ENCODE measurements at regions not wholly inside any gene's neighbourhood (a gene's known extent, or its start where the extent isn't known, plus 50 kb on each side); places are given as distances from the start of the nearest gene placed in this dataset.

DNA sequence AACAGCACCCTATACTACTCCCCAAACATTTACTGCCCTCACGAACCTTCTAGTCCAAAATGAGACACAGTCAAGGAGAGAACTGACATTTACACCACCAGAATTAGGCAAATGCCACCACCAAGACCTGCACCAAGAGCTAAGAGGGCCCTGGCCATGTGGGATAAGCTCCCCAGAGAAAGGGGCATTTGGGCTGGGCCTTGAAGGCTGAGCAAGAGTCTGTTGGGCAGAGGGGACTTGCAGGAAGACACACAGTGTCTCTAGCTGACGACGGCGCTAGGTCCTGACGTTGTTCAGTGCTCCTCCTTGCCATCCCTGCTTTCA lies 326.4 kb upstream of the ZMIZ1 start:
- no peak for DNase-seq (ENCODE audit: low spot score)

- no peak for DNase-seq (ENCODE audit: low spot score)
Observed at GRCh38 chr10:78742730-78743615, 325.8 kb upstream of the ZMIZ1 start.

- DNase-seq (ENCODE audit: low spot score), result no peak
Observed at GRCh38 chr10:78744056-78744455, 324.7 kb upstream of the ZMIZ1 start.

- no peak for DNase-seq (ENCODE audit: low spot score)
Observed at GRCh38 chr10:78744491-78745090, 324.2 kb upstream of the ZMIZ1 start.

- no peak for DNase-seq (ENCODE audit: low spot score)
Observed at GRCh38 chr10:78745441-78745840, 323.3 kb upstream of the ZMIZ1 start.

DNA sequence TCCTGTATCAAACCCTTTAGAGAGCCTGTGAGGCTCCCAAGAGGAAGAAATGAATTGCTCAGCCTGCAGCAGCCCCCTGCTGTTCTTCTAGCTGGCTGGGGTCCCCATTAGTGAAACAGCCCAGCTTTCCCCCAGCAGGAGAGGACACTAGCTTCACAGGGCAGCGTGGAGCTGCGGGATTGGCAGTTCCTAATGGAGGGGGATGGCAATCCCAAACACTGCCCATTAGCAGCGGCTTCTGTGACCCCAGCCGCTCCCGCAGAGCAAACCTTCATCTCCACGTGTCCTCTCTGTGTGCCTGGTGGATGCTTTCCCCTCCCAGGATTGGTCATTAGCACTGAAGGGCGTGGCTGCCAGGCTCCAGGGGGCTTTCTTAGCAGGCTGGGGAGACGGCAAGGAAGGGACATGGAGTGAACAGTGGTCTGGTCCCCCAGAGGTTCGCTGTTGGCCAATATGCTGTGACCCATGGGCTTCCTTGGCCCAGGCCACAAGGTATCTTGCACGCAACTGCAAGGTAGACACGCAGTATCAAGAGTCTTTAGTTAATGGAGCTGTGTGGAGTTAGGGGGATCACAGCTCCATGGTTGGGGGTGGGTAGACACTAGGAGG lies 322.5 kb upstream of the ZMIZ1 start:
- DNase-seq (ENCODE audit: low spot score), result no peak

DNA sequence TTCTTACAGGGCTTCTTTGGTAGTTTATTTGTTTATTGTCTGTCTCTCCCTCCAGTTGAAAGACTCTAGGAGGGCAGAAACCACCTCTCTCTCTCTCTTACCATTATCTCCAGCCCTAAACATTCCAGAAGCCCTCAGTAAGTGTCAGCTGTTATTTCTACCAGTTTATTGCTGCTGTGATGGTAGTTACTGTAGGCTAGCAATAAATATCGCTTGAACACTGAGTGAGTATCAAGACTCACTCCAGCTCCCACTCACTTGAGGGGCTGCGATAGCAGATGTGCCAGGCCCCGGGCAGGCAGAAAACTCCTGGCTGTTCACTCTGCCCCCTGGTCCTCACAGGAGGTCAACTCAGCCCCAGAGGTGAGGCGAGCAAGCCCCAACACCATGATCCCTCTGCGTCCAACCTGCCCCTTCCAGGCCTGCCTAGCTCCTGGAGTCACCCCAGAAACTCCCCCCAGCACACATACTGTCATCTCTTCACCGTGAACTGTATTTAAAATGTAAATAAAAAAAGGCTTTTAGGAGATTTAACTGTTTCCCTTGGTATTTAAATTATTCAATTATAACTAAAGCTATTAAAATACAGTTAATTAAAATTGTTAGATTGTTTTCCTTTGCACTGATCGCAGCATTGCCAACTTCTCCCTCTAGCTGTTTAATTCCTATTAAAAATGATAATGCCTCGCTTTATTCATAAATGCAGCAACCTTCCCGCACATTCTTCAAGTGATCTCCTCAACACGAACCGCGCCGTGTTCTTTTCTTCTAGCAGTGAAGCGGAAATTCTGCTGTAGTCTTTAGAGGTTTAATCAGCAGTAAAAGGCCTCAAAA lies 321.1 kb upstream of the ZMIZ1 start:
- no peak for DNase-seq (ENCODE audit: low spot score)

GRCh38 chr10:78748235-78748533 lies 320.6 kb upstream of the ZMIZ1 start:
- DNase-seq (ENCODE audit: low spot score), result no peak

- no peak for DNase-seq (ENCODE audit: low spot score)
Observed at GRCh38 chr10:78749200-78749599, 319.6 kb upstream of the ZMIZ1 start.

DNA sequence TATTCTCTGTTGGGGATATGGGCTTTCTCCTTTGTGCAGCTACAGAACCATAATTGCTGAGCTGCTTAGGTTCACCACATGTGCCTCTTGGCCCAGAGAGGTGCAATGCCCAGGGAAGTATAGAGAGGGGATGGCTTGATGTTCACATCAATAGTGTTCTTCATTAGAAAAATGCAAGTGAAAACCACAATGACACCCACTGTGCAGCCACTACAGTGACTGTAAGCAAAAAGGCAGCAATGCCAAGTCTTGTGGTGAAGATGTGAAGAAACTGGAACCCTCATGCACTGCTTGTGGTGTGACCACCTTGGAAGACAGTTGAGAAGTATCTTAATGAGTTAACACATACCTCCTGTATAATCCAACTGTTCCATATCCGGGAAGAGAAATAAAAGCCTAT lies 318.9 kb upstream of the ZMIZ1 start:
- DNase-seq (ENCODE audit: low spot score), result no peak

GRCh38 chr10:78750418-78750817 lies 318.3 kb upstream of the ZMIZ1 start:
- DNase-seq (ENCODE audit: low spot score), result no peak

GRCh38 chr10:78751716-78752115 lies 317.1 kb upstream of the ZMIZ1 start:
- DNase-seq (ENCODE audit: low spot score), result no peak

- no peak for DNase-seq (ENCODE audit: low spot score)
Observed at GRCh38 chr10:78752221-78752620, 316.5 kb upstream of the ZMIZ1 start.

DNA sequence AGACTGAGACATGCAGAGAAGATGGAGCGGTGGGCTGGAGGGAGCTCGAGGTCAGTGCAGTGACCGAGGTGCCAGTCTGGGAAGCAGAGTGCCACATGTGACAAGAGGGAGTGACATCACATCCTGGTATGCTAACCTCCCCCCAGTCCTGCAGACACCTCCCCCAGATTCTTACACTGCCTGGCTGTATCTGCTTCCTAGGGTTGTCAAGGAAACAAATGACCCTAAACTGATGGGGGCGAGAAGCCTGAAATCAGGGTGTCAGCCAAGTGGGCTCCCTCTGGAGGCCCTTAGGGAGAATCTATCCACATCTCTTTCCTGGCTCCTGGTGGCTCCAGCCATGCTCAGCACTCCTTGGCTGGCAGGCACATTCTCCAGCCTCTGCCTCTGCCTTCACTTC lies 316.1 kb upstream of the ZMIZ1 start:
- DNase-seq (ENCODE audit: low spot score), result no peak

DNA sequence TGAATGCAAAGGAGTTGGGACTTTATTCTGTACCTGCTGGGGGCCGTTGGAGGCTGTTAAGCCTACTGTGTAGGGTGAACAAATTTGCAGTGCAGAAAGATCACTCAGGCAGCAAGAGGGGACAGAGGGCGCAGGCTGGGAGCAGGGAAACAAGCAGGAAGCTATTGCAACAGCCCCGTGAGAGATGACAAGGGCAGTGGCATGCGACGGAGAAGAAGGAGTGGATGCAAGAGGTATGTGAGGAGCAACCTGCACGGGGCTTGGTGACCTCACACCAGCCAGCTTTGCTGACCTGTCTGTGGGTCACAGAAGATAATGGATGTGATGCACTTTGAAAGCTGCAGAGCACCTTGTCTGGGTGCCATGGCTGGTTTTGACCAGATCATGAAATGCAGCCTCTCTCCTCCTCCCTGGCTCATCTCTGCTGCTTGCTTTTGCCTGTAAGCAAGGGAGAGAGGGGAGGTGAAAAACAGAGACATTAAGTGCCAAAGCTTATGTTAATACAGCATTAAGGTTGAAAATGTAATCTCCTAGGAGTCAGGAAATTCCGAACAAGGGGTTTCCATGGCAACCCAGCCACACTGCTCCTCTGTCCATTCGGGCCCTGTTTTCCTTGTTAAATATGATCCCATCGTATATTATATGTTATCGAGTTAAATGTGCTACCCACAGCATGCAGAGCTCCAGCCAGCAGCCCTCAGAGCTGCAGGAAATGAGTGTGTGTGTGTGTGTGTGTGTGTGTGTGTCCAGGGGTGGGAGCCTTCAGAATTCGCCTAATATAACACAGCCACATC lies 314.3 kb upstream of the ZMIZ1 start:
- DNase-seq (ENCODE audit: low spot score), result no peak

DNA sequence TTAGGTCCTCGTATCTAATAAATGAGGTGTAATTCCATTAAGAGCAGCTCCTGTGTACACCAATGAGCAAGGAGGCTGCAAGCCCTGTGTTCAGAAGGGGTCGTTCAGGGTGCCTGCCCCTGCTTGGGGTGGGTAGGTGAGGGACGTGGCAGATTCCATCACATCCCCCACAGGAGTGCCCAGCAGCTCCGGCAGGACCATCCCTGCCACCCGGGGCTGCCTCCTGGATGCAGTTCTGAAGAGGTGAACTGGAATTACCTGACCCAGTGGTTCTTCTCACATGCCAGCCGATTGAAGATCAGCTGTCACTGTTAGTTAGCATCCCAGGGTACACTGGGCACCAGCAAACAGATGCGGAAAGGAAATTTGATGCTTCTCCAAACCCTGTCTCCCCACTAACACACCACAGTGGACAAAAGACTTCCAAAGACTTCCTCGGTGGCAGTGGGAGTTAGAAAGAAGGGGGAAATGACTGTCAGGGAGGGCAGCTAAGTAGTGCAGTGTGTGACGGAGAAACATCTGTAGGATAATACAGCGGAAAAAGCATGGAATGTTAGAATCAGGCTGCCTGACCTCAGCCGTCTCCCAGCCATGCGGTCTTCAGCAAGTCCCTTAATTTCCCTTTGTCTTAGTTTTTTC lies 313.6 kb upstream of the ZMIZ1 start:
- no peak for DNase-seq (ENCODE audit: low spot score)

- DNase-seq (ENCODE audit: low spot score), result no peak
Observed at GRCh38 chr10:78755877-78756455, 312.8 kb upstream of the ZMIZ1 start.

GRCh38 chr10:78756604-78757343 lies 312.0 kb upstream of the ZMIZ1 start:
- DNase-seq (ENCODE audit: low spot score), result no peak

- no peak for DNase-seq (ENCODE audit: low spot score)
Observed at GRCh38 chr10:78757344-78757925, 311.3 kb upstream of the ZMIZ1 start.

DNA sequence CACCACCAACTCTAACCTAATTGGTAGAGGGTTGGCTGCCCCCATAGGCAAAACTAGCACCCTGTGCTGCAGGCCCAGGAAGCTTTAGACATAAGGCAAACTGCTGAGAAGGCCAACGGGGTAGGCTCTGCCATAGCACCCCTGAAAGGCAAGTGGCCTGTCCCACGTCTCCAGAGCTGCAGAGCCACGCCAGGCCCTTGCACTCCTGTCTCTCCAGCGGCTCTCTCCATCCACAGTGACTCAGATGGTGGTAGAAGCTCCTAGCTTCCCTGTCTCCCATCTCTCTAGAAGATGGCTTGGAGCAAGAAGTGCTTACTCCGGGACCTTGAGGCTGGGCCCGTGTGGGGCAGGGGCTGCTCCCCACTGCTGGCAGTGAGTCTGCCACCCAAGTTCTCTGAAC lies 310.6 kb upstream of the ZMIZ1 start:
- no peak for DNase-seq (ENCODE audit: low spot score)
